ENCODE measurements at regions not wholly inside any gene's neighbourhood (a gene's known extent, or its start where the extent isn't known, plus 50 kb on each side); places are given as distances from the start of the nearest gene placed in this dataset.

DNA sequence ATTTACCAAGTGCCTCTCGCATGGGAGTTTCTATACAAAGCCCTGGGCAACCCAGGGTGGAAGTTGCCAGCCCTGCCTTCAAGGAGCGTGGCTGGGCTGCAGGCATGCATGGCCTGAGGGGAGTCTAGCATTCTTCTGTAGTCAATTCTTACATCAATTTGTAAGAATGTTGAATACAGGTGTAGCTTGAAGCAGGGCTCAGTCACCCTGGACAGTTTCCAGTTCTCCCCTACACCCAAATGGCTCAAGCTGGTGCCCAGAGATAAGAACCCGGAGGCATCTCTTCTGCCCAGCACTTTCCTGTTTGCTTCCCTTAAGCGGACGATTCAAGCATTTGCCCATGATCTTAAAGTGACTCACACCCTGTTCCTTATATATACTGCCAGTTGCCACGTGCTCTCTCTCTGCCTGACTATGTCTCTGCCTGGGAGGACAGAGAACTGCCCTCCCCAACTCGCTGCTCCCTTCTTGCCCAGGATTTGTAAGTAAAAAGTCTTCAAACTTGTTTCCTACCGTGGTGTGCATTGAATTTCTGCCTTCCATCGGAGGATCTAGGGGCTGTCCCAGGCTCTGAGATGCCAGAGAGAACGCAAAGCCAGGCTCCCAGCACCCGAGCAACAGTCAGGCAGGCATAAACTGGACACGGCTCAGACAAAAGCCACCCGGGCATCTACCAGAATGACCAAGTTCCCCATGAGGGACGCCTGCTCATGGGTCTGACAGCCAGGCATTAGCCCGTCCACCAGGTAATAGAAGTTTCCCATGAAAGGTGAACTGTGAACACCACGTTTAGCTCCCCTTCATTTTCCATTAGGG is 50.9 kb upstream of the AJAP1 start:
- TF ChIP-seq, protein P1, sequence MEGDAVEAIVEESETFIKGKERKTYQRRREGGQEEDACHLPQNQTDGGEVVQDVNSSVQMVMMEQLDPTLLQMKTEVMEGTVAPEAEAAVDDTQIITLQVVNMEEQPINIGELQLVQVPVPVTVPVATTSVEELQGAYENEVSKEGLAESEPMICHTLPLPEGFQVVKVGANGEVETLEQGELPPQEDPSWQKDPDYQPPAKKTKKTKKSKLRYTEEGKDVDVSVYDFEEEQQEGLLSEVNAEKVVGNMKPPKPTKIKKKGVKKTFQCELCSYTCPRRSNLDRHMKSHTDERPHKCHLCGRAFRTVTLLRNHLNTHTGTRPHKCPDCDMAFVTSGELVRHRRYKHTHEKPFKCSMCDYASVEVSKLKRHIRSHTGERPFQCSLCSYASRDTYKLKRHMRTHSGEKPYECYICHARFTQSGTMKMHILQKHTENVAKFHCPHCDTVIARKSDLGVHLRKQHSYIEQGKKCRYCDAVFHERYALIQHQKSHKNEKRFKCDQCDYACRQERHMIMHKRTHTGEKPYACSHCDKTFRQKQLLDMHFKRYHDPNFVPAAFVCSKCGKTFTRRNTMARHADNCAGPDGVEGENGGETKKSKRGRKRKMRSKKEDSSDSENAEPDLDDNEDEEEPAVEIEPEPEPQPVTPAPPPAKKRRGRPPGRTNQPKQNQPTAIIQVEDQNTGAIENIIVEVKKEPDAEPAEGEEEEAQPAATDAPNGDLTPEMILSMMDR (IDR thresholded peaks at IDR 0.05): no peak
- TF ChIP-seq POLR2AphosphoS5 (IDR thresholded peaks at IDR 0.05; ENCODE audit: low read depth, low read length): no peak
- TF ChIP-seq SIN3A (IDR thresholded peaks at IDR 0.05; ENCODE audit: borderline replicate concordance, insufficient read depth, low read depth, low read length): no peak
- TF ChIP-seq, protein P2, sequence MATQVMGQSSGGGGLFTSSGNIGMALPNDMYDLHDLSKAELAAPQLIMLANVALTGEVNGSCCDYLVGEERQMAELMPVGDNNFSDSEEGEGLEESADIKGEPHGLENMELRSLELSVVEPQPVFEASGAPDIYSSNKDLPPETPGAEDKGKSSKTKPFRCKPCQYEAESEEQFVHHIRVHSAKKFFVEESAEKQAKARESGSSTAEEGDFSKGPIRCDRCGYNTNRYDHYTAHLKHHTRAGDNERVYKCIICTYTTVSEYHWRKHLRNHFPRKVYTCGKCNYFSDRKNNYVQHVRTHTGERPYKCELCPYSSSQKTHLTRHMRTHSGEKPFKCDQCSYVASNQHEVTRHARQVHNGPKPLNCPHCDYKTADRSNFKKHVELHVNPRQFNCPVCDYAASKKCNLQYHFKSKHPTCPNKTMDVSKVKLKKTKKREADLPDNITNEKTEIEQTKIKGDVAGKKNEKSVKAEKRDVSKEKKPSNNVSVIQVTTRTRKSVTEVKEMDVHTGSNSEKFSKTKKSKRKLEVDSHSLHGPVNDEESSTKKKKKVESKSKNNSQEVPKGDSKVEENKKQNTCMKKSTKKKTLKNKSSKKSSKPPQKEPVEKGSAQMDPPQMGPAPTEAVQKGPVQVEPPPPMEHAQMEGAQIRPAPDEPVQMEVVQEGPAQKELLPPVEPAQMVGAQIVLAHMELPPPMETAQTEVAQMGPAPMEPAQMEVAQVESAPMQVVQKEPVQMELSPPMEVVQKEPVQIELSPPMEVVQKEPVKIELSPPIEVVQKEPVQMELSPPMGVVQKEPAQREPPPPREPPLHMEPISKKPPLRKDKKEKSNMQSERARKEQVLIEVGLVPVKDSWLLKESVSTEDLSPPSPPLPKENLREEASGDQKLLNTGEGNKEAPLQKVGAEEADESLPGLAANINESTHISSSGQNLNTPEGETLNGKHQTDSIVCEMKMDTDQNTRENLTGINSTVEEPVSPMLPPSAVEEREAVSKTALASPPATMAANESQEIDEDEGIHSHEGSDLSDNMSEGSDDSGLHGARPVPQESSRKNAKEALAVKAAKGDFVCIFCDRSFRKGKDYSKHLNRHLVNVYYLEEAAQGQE (IDR thresholded peaks at IDR 0.05; ENCODE audit: insufficient read depth in 1 of 2, low read depth in 2 of 2, low read length in 1 of 2): no peak
- TF ChIP-seq TCF7L2 (IDR thresholded peaks at IDR 0.05; ENCODE audit: low read depth, low read length): no peak

Measured in Panc1 (cell line).